ENCODE measurements at regions not wholly inside any gene's neighbourhood (a gene's known extent, or its start where the extent isn't known, plus 50 kb on each side); places are given as distances from the start of the nearest gene placed in this dataset.
"Not testable (repeated sequence)": the region's sequence is repeated elsewhere in the genome, so short reads cannot be mapped to it uniquely, and the experiment has no call there.

DNA sequence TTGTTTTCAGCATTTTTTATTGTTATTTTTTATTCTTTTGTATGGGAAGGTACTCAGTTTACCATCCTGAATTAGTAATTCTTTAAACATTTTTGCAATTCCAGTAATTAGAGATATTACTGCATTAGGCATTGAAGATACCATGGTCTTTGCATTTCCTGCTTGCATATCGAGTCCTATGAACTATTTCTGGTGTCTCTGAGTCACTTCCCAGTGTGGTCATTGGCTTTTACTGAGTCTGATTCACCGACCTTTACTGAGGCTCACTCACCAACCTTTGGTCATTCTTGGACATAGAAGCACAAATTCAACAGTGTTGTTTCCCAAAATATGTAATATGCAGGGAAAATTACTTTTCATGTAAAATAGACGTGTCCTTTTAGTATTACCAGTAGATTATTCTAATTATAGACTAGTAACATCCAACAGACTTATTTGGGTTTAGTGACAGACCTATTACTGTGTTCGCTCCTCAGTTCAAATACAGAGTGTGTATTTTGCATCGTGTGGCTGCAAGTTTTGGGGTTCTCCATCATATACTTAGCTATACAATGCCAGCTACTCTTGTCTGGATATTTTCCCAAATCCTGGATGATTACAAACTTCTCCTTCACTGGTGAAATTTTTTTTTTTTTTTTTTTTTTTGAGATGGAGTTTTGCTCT lies 180.7 kb upstream of the PRSS1 start:
- no peak for DNase-seq (ENCODE audit: low read depth)

DNA sequence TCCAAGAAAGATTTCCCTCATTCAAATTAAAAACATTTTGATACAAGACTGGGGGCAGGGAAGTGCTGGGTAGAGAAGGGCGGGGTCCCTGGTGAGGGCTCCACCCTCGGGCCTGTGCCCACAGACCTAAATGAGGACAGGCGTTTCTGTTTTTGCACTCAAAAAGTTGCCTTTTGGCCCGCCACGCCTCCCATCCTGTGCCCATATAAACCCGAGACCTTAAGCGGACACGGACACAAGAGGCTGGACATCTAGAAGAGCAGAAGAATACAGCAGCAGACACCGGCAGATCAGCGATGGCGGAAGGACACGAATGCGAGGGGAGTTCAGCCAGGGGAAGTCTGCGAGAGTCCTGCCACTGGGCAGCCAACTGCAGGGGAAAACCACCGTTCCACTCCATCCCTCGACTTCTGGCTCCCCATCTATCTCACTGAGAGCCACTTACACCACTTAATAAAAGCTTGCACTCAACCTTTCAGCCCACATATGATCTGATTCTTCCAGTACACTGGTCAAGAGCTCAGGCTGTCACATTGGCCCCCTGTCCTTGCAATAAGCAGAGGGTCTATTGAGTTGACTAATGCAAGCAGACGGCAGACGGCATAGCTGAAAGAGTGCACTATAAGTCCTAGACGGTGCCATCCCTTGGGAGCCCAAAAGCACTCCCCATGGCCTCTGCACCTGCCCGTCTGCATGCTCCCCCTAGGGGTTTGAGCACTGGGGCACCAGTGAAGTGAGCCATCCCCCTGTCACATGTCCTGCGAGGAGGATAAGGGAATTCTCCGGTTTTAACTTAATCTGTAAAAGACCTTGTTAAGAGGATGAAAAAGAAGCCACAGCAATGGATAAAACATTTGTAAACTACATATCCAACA lies 181.8 kb upstream of the PRSS1 start:
- no peak for DNase-seq (ENCODE audit: low read depth)

DNA sequence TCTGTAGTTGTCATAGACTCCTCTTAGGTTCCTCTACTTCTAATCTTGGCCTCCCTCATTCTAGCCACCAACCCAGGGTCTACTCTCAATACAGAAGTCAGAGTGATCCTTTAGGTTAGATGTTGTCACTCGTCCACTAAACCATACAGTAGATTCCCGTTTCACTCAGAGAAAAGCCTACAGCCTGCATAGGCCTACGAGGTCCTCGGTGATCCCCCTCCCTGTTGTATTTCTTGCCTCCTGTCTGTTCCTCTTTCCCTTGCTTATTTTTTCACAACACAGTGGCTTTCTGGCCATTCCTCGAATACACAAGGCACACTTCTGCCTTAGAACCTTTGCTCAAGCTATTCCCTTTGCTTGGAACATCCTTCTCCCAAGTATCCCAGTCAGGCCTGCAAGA lies 183.0 kb upstream of the PRSS1 start:
- DNase-seq (ENCODE audit: low read depth): no peak

DNA sequence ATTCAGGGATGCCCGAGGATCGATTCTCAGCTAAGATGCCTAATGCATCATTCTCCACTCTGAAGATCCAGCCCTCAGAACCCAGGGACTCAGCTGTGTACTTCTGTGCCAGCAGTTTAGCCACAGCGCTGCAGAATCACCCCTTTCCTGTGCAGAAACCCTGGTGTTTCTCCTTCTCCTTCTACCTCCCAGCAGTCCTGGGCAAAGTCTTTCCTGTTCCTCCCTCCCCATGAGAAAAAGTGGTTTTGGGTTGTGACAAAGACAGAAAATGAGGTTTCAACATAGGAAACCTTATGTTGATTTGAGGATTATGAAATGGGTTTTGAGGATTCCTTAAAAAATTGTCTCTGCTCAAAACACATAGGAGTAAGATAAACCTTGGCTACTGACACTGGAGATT lies 185.1 kb upstream of the PRSS1 start:
- DNase-seq (ENCODE audit: low read depth): not testable (repeated sequence)

DNA sequence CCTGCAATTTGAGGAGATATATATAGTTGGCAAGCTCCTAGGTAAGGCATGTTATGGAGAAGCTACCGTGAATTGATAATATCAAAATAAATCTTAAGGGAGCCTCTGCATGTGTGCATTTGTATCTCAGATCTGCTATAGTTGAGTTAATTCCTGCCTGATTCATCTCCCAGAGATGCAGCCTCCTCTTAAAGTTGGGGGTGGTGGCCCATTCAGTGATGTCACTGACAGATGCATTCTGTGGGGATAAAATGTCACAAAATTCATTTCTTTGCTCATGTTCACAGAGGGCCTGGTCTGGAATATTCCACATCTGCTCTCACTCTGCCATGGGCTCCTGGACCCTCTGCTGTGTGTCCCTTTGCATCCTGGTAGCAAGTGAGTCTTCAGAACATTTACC lies 185.8 kb upstream of the PRSS1 start:
- no peak for DNase-seq (ENCODE audit: low read depth)

DNA sequence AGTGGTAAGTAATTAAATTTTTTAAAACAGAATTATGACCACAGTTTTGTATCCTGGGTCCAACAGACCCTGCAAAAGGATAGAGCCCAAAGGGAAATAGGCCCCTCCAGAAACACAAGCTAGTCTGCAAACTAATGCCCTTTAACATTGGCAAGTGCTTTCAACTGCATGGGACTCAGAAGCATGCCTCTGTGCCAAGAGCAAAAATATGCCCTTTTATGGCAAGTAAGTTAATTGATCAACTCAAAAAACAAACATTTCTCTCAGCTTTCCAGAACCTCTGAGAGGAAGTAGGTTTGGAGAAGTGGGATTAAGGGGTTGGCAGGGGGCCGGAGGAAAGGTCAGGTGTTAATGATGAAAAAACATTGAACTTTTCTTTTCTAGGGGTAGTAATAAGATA lies 186.6 kb upstream of the PRSS1 start:
- DNase-seq (ENCODE audit: low read depth): no peak

DNA sequence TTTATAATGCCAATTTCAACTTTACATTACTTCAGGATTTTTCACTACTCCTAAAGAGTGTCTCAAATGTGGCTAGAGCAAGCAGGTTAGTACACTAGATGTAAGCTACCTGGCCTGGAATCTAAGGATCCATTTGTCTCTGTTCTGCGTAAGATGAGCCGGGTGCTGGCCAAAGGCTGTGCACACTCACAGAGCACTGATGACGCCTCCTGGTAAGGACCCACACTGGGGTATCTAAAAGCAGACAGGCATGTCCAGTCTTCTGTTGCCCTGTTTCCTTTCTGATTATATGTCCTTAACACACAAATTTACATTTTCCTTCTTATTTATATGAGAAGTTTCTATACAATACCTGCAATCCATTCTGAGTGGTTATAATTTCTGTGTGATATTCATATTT lies 187.9 kb upstream of the PRSS1 start:
- not testable (repeated sequence) for DNase-seq (ENCODE audit: low read depth)

DNA sequence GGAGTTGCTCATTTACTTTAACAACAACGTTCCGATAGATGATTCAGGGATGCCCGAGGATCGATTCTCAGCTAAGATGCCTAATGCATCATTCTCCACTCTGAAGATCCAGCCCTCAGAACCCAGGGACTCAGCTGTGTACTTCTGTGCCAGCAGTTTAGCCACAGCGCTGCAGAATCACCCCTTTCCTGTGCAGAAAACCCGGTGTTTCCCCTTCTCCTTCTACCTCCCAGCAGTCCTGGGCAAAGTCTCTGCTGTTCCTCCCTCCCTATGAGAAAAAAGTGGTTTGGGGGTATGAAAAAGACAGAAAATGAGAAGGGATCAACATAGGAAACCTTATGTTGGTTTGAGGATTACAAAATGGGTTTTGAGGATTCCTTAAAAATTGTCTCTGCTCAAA lies 188.5 kb upstream of the PRSS1 start:
- not testable (repeated sequence) for DNase-seq (ENCODE audit: low read depth)

DNA sequence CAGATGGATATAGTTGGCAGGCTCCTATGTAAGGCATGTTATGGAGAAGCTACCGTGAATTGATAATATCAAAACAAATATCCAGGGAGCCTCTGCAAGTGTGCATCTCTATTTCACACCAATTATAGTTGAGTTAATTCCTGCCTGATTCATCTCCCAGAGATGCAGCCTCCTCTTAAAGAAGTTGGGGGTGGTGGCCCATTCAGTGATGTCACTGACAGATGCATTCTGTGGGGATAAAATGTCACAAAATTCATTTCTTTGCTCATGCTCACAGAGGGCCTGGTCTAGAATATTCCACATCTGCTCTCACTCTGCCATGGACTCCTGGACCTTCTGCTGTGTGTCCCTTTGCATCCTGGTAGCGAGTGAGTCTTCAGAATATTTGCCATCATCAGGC lies 189.1 kb upstream of the PRSS1 start:
- DNase-seq (ENCODE audit: low read depth): no peak

DNA sequence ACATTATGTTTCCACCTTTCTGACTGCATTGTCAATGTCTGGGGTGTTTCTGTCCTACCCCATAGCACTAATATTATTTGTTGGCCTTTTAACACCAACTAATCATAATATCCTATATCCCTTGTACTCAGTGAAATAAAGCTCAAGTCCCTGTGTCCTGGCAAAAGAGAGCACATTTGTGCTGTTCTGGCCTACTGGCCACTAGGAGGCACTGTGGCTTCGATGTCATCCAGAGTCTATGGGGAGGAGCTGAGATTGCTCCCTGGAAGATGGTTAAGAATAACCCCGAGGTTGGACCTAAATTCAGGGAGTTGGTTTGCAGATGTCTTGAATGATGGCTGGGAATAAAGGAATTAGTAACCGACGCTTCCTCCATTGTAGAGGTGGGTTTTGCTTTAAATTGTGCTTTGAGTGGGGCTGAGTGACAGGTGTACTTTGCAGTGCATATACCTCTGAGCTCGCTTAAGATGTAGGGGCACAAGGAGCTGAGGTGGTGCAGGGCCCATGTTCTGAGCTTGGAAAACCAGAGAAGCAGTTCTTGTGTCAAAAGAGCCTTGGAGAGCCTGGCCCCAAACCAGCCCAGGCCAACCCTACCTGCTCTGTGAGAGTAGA lies 191.2 kb upstream of the PRSS1 start:
- no peak for DNase-seq (ENCODE audit: low read depth)

DNA sequence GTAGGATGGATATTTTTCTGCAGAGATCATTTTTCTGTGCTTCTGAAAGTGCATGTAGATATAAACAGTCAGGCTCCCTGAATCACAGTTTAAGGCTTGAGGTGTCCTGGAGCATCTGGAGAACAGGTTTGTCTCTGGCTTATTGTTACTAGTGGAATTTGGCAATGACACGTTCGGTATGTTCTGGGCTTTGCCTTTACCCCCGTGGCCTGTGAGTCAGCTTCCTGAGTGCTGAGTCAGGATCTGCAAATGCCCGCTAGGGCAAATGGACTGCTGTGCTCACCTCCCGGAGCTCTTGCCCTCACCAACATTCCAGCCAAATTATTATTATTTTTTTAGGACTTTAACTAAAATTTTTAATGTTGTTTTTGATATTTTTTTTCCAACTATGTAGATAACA lies 192.5 kb upstream of the PRSS1 start:
- no peak for DNase-seq (ENCODE audit: low read depth)

DNA sequence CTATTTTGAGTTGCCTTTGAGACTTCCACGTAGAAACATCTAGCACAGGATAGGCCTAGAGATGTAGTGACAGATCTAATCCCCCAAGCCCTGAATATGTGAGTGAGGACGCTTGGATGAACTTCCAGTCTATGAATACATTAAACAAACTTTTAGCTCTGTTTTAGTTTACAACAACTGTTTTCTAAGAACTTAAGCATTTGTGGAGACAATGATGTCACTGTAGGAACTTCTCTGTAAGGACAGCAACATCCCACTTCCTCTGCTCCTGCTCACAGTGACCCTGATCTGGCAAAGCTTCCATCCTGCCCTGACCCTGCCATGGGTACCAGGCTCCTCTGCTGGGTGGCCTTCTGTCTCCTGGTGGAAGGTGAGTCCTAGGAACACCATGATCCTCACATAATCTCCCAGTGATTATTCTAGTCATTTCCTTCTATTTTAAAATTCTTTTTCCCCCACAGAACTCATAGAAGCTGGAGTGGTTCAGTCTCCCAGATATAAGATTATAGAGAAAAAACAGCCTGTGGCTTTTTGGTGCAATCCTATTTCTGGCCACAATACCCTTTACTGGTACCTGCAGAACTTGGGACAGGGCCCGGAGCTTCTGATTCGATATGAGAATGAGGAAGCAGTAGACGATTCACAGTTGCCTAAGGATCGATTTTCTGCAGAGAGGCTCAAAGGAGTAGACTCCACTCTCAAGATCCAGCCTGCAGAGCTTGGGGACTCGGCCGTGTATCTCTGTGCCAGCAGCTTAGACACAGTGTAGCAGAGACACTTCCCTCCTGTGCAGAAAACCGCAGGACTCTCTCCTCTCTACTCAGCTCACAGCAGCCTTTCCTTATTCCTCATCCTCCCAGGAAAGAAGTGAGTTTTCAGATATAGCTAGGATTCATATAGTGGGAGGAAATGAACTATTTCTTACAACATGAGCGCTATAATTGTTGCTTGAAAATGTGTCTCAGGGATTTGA lies 194.4 kb upstream of the PRSS1 start:
- no peak for DNase-seq (ENCODE audit: low read depth)

DNA sequence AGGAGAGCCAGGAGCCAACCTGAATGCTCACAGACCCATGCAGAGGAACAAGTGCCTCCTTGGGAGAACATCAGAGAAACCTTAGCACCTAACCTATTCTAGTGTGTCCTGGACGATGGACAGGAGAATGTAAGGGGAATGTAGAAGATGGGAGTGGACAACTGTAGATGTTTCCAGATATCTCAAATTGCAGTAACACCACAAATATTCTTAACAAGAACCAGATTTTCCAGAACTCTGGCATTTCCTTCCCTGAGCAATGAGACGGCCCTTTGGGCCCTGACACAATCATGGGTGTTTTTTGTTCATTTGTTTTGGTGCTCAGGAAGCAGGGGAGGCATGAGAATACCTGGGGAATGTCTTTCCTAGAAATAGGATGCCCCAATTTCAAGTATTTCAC lies 196.1 kb upstream of the PRSS1 start:
- no peak for DNase-seq (ENCODE audit: low read depth)

DNA sequence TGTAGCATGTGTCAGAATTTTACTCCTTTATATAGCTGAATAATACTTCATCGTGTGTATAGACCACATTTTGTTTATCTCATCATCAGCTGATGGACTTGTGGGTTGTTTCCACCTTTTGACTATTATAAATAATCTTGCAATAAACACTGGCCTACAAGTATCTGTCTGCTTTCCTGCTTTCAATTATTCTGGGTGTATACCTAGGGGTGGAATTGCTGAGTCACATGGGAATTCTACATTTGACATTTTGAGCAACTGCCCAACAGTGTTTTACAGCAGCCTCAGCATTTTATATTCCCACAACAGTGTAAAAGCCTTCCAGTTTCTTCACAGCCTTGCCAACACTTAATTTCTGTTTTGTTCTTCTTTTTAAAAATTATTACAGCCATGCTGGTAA lies 200.3 kb upstream of the PRSS1 start:
- DNase-seq (ENCODE audit: low read depth): no peak

DNA sequence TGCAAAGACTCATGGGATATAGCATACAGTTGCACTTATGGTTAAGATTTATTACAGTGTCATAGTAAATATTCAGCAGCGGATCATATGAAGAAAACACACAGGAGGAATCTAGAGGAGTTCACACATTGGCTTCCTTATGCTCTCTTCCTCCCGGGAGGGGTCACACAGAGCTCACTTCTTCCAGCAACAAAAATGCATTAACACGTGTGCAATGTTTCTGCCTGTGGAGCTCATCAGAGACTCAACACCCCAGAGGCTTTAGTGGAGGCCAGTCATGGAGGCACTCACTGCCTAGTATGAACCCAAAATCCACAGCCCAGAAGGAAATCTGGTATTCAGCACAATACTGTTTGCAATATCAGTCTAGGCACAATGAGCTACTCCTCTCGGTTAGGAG lies 202.8 kb upstream of the PRSS1 start:
- DNase-seq (ENCODE audit: low read depth): no peak

DNA sequence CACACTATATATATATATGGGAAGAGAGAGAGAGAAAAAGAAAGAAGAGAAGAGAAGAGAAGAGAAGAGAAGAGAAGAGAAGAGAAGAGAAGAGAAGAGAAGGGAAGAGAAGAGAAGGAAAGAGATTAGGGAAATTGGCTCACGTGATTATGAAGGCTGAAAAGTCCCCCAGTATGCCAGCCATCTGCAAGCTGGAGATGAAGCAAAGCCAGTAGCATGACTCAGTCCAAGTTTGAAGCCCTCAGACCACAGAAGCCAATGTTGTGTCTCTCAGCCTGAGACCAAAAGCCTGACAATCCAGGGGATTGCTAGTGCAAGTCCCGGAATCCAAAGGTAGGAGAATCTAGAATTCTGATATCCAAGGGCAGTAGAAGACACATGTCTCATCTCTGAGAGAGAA lies 206.3 kb upstream of the PRSS1 start:
- no peak for DNase-seq (ENCODE audit: low read depth)

DNA sequence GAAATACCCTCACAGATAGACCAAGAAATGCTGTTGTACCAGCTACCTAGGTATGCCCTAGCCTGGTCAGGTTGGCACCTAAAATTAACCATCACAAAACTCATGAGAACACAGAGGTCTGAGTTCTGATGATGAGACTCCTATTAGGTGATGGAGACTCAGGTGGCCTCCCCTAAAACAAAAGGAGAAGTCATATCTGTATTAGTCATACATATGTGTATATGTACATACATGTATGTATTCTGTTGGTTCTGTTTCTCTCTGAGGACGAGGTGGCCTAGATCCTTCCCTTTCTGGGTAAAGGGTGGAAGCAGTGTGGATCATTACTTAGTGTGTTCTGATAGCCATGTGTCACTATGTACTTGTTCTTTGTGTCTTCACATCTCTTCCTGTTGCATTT lies 207.2 kb upstream of the PRSS1 start:
- no peak for DNase-seq (ENCODE audit: low read depth)

DNA sequence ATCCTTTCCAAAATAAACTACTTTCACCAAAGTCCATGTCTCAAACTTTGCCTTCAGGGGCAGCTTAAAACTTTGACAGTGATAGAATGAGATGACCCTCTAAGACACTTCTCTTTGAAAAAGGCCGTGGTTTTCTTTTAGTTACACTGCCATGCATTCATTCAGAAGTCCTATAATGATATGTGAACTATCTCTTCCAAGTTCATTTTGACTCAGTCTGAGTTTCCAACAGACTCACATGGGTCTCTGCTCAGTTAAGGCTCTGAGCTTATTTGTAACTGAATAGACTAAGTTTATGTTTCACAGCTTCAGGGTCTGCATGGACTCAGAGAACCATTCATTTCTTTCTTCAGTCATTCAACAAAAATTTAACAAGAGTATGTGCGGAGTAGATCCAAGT lies 208.9 kb upstream of the PRSS1 start:
- no peak for DNase-seq (ENCODE audit: low read depth)

DNA sequence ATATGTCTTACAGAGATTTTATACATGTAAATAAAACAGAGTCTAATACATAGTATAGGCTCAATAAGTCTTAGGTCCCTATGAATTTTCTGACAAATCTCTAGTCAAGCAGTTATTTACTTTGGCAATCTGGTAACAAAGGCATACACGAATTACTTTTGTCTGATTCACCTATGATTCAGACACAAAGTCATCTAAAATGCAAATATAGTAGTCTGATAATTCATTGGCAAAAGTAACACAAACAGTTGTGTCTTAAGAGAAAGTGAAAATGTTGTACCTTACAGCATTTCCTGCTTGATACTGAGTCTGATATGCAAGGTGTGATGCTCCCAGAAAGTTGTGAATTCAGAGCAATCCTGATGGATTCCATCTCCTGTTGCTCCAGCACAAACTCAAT lies 209.4 kb upstream of the PRSS1 start:
- DNase-seq (ENCODE audit: low read depth): no peak

DNA sequence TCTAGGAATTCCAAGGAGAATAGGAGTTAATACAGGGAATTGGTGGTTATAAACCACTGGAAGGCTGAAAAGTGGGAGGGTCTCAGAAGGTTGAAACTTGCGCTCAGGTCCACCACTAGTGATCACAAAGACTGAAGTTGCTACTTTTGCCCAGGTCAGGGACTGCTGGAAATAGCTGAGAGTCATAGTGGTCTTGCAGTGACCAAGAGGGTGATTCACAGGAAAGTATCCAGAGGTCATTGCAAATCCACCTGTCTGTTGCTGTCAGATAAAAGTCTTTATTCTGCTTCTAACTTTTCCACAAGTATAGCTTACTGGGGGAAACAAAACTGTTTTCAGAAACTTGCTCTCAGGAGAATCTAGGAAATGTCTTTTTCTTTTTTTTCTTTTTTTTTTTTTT lies 211.5 kb upstream of the PRSS1 start:
- no peak for DNase-seq (ENCODE audit: low read depth)

DNA sequence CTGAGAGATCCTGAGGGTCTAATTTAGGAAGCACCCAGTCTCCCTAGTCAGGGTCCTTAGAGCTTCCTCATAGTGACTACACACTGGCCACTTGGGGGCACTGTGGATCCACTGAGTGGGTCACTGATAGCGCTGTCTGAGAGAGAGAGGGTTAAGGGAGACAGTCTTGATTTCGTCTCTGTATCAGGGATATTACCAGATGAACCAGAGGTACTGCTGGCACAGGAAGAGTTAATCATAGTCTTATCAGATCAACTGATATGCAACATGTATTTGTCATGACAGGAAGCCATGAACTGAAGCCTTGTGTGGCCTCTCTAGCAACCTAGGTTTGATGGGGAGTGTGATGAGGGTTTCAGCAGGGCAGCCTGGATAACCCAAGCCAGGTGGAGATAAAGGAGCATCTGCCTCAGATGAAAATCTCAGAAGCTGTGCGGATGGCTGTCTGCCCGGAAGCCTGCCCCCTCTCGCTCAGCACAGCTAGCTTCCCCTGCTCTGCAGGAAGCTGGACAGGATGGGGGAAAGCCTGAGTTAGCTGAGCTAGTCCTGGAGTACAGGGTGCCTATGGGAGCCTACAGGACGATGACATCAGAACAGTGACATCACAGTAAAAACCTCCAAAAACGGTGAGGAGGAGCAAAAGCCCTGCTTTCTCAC lies 214.0 kb upstream of the PRSS1 start:
- peak; percentile 35 for DNase-seq (ENCODE audit: low read depth)

DNA sequence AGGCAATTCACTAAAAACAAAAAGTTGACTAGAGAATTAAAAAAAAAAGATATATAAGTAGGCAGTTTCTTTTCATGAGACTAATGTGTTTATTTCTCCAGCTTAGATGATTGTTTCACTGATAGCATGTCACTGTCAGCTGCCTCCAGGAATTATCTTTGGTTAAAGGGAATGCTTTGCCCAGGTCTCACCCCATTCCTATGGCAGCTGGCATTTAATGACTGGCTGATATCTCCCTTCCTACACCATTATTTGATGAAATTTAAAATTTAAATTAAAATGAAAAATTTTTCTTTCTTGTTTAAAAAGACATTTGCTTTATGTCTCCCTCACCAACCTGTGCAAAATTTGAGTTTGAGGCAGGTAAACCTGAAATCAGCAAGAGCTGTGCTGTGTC lies 214.5 kb upstream of the PRSS1 start:
- no peak for DNase-seq (ENCODE audit: low read depth)

All from stimulated activated CD8-positive, alpha-beta memory T cell treated with anti-CD3 and anti-CD28 coated beads, Interleukin-15, amount 100 ng/mL, for 24 hours (primary cell).